DOHH2 (cell line): ENCODE measurements at regions not wholly inside any gene's neighbourhood (a gene's known extent, or its start where the extent isn't known, plus 50 kb on each side); places are given as distances from the start of the nearest gene placed in this dataset.

Experiments
- H3F3A ChIP-seq: fragments of 200-600 bp; sonication (generic), shearing (Covaris generic); 2 replicates; pipeline ENCODE4 v1.6.0; 2016; ENCODE audit warnings: antibody characterized with exemption, mild to moderate bottlenecking; ENCODE audit not compliant: control insufficient read depth, insufficient read depth
- H3K27ac ChIP-seq: fragments of 200-600 bp; sonication (generic); 2 replicates; pipeline ENCODE4 v1.5.1; 2014; ENCODE audit warnings: low read depth, mild to moderate bottlenecking, low read length, moderate library complexity
- H3K27me3 ChIP-seq: fragments of 200-600 bp; sonication (generic); 2 replicates; pipeline ENCODE4 v1.6.1; 2014; ENCODE audit warnings: mild to moderate bottlenecking, low read length, mixed read lengths; ENCODE audit not compliant: control insufficient read depth
- H3K36me3 ChIP-seq: fragments of 200-600 bp; sonication (generic); 2 replicates; pipeline ENCODE4 v1.6.1; 2014; ENCODE audit warnings: mild to moderate bottlenecking, low read length, moderate library complexity, mixed read lengths; ENCODE audit not compliant: control insufficient read depth
- H3K4me1 ChIP-seq: fragments of 200-600 bp; sonication (generic); 2 replicates; pipeline ENCODE4 v1.6.1; 2014; ENCODE audit warnings: mild to moderate bottlenecking, low read length, mixed read lengths; ENCODE audit not compliant: control insufficient read depth
- H3K4me2 ChIP-seq: fragments of 200-600 bp; sonication (generic); 2 replicates; pipeline ENCODE4 v1.6.0; 2014; ENCODE audit warnings: mild to moderate bottlenecking, low read length, moderate library complexity
- H3K4me3 ChIP-seq: fragments of 200-600 bp; sonication (generic); 2 replicates; pipeline ENCODE4 v1.5.1; 2014; ENCODE audit warnings: mild to moderate bottlenecking, low read length, mixed read lengths
- H3K79me2 ChIP-seq: fragments of 200-600 bp; sonication (generic); 2 replicates; pipeline ENCODE4 v1.6.1; 2014; ENCODE audit warnings: mild to moderate bottlenecking, low read length, mixed read lengths; ENCODE audit not compliant: control insufficient read depth
- H3K9me2 ChIP-seq: fragments of 200-600 bp; sonication (generic); replicated peaks from 2 replicates; pipeline ENCODE4 v1.6.1; 2014; ENCODE audit warnings: mild to moderate bottlenecking, low read length, mixed read lengths; ENCODE audit not compliant: control insufficient read depth
- H3K9me3 ChIP-seq: fragments of 200-600 bp; sonication (generic); 2 replicates; pipeline ENCODE4 v1.6.1; 2014; ENCODE audit warnings: antibody characterized with exemption, low read length, mixed read lengths; ENCODE audit not compliant: control insufficient read depth, insufficient read depth
- H4K20me1 ChIP-seq: fragments of 200-600 bp; sonication (generic); 2 replicates; pipeline ENCODE4 v1.6.0; 2014; ENCODE audit warnings: low read depth, mild to moderate bottlenecking, antibody characterized with exemption, low read length, moderate library complexity; ENCODE audit not compliant: control insufficient read depth, insufficient read depth
- CTCF ChIP-seq: fragments of 200-600 bp; sonication (generic); IDR thresholded peaks from one replicate; pipeline ENCODE4 v1.5.1; 2014; ENCODE audit warnings: antibody characterized with exemption, mild to moderate bottlenecking, low read depth, low read length; ENCODE audit not compliant: poor library complexity, severe bottlenecking
- EZH2phosphoT487 ChIP-seq: fragments of 200-600 bp; sonication (generic); IDR thresholded peaks from 2 replicates; pipeline ENCODE4 v1.6.1; 2017; ENCODE audit warnings: borderline replicate concordance, mild to moderate bottlenecking, antibody characterized with exemption, low read length, moderate library complexity, mixed read lengths

DNA sequence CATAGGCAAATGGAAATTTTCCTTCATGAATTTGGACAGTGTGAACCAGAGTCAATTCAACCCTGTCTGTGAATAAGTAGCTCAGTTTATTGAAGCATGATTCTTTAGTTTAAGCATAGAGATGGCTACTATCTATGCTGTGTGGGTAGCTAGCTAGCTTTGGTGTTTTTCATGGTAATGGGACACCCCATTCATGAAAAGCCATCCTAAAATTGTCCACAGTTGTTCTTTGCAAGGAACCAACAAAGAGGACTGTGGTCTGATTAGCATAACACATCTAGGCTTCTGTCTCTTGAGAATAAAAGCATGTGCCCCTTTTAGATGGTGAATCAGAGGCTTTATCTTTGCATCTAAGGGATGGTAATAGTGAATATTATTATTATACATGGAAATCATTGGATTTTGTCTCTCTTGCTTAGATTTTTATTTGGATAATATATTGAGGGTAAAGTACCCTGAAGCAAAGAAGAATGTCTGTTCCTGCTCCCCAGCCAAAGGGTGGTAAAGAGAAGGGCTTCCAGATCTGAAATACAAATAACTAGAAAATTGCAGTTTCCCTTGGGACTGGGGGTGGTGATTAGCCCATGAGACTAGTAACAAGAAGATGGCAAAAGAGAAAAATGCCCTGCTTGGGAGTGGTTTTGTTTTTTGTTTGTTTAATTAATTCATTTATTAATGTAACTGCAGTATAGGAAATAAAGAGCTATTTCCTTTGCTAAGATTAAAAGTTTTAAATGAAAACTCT is 624.2 kb upstream of the ZNF608 start:
- no peak overlapping the region for H3K4me2 ChIP-seq

DNA sequence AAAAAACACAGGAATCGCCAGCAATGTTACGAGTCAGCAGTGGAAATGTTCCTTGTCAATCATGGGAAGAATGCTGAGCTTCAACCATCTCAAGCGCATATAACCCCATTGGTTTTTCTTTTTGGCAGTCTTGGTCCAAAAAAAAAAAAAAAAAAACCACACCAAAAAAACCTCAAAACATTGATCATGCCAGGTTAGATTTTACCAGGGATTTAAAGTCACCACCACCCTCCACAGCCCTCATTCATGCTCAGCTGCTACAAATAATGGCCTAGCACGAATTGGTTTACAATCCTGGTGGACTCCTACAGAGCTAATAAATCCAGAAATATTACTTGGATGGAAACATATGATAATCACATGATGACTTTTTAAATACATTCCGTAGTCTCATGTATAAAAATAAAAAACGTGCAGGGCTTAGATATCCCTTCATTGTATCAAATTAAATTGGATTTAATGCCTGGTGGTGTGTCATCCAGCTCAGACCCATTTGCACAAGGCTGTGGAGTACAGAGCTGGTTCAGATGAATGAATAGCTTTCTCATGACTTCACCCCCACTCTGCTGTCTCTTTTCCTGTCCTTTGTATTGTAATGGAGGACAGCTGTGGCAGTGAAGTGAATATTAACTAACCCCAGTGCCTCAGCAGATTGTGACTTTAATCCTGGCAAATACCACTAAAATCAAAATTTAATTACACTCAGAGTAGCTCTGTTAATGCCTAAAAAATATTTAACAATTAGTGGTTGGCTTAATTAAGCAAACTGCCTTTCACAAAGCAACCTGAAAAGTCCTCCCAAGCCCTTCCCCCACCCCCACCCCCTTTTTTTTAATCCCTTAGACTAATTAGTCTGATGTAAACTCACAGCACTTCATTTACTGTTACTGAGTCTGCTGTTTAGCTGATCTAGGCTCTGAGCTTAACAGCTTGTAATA is 626.5 kb upstream of the ZNF608 start:
- no peak for TF ChIP-seq CTCF
- no peak for TF ChIP-seq EZH2phosphoT487
- H3K9me2 ChIP-seq = no peaks in the 10 kb centered on the region
- no peak overlapping the region for H3K4me3 ChIP-seq
- H3F3A ChIP-seq = no peaks in the 10 kb centered on the region
- no peaks in the 10 kb centered on the region for H4K20me1 ChIP-seq
- no peaks in the 10 kb centered on the region for H3K27me3 ChIP-seq
- no peak overlapping the region for H3K27ac ChIP-seq
- no peak overlapping the region for H3K4me2 ChIP-seq
- H3K4me1 ChIP-seq = peaks cover 14% of the 10 kb centered on the region
- H3K79me2 ChIP-seq = no peaks in the 10 kb centered on the region
- H3K36me3 ChIP-seq = no peaks in the 10 kb centered on the region
- H3K9me3 ChIP-seq = no peaks in the 10 kb centered on the region

More for the DNA sequence above, 624.2 kb upstream of the ZNF608 start:
- no peak for TF ChIP-seq CTCF
- TF ChIP-seq EZH2phosphoT487 = no peak
- Histone ChIP-seq H3K27me3 (no peaks in the 10 kb centered on the region), H3K9me2 (no peaks in the 10 kb centered on the region), H3K9me3 (no peaks in the 10 kb centered on the region), H3K79me2 (no peaks in the 10 kb centered on the region), H4K20me1 (no peaks in the 10 kb centered on the region), H3F3A (no peaks in the 10 kb centered on the region), H3K4me1 (peaks cover 13% of the 10 kb centered on the region), H3K4me3 (no peak overlapping the region), H3K27ac (no peak overlapping the region), H3K36me3 (no peaks in the 10 kb centered on the region)

DNA sequence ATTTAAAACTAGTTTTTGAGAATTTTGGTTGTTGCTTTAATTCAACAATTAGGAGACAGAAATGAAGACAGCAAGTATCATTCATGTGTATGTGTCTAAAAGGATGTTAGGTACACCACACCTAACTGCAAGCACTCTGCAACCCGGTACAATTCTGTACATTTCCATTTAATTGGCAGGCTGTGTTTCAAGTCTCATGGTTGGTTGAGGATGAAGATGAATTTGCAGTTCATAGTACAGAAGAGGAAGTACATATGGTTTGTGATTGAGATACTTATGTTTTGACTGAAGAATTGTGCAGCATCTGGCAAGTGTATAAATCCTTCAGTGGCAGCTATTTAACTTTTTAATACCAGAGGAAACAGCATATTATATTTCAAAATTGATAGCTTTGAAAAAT is 628.7 kb upstream of the ZNF608 start:
- Histone ChIP-seq H3K9me3 (no peaks in the 10 kb centered on the region; the same call in 1 of the 2 replicates), H3K36me3 (no peaks in the 10 kb centered on the region), H3K79me2 (no peaks in the 10 kb centered on the region), H4K20me1 (no peaks in the 10 kb centered on the region), H3K4me2 (no peak overlapping the region), H3F3A (no peaks in the 10 kb centered on the region), H3K4me3 (no peak overlapping the region), H3K4me1 (peaks cover 14% of the 10 kb centered on the region), H3K27ac (no peak overlapping the region), H3K27me3 (no peaks in the 10 kb centered on the region), H3K9me2 (no peaks in the 10 kb centered on the region)
- TF ChIP-seq EZH2phosphoT487 = no peak
- no peak for TF ChIP-seq CTCF
